Glutamatergic neuron (in vitro differentiated cells): ENCODE measurements at regions not wholly inside any gene's neighbourhood (a gene's known extent, or its start where the extent isn't known, plus 50 kb on each side); places are given as distances from the start of the nearest gene placed in this dataset.

ENCODE experiments used
- DNase-seq: peaks from one replicate; pipeline ENCODE4 v3.0.0; 2022
- H3K27ac Mint-ChIP-seq: one replicate; pipeline ENCODE4 v1.8.0; 2020; ENCODE audit warnings: mild to moderate bottlenecking, mixed read lengths, inconsistent platforms; ENCODE audit not compliant: unreplicated experiment
- H3K27me3 Mint-ChIP-seq: one replicate; pipeline ENCODE4 v1.8.0; 2020; ENCODE audit warnings: mild to moderate bottlenecking, moderate library complexity, mixed read lengths, inconsistent platforms; ENCODE audit not compliant: unreplicated experiment
- H3K36me3 Mint-ChIP-seq: one replicate; pipeline ENCODE4 v1.8.0; 2020; ENCODE audit warnings: mild to moderate bottlenecking, mixed read lengths, inconsistent platforms; ENCODE audit not compliant: unreplicated experiment
- H3K4me1 Mint-ChIP-seq: one replicate; pipeline ENCODE4 v1.8.0; 2020; ENCODE audit warnings: mild to moderate bottlenecking, low read depth, mixed read lengths, inconsistent platforms; ENCODE audit not compliant: unreplicated experiment
- H3K4me3 Mint-ChIP-seq: one replicate; pipeline ENCODE4 v1.8.0; 2020; ENCODE audit warnings: mild to moderate bottlenecking, mixed read lengths, inconsistent platforms; ENCODE audit not compliant: unreplicated experiment
- H3K9me3 Mint-ChIP-seq: one replicate; pipeline ENCODE4 v1.8.0; 2020; ENCODE audit warnings: mild to moderate bottlenecking, moderate library complexity, mixed read lengths, inconsistent platforms; ENCODE audit not compliant: unreplicated experiment
- CTCF ChIP-seq: fragments of 200-600 bp; sonication (generic); IDR thresholded peaks from one replicate; pipeline ENCODE4 v1.5.0; 2021; ENCODE audit not compliant: partially characterized antibody, unreplicated experiment

GRCh38 chr10:36629476-36629875 lies 495.9 kb upstream of the ANKRD30A start:
- Mint-ChIP-seq H3K4me3 (no peak overlapping the region), H3K9me3 (no peaks in the 10 kb centered on the region), H3K36me3 (peaks cover 4% of the 10 kb centered on the region), H3K4me1 (no peaks in the 10 kb centered on the region), H3K27ac (no peak overlapping the region), H3K27me3 (peaks cover 3% of the 10 kb centered on the region)
- DNase-seq = no peak
- TF ChIP-seq CTCF = no peak

GRCh38 chr10:36624551-36625100 lies 500.8 kb upstream of the ANKRD30A start:
- Mint-ChIP-seq H3K4me1 (no peaks in the 10 kb centered on the region), H3K27me3 (peaks cover 3% of the 10 kb centered on the region), H3K4me3 (no peak overlapping the region), H3K9me3 (no peaks in the 10 kb centered on the region), H3K36me3 (peaks cover 6% of the 10 kb centered on the region), H3K27ac (no peak overlapping the region)
- TF ChIP-seq CTCF = no peak
- no peak for DNase-seq

GRCh38 chr10:36621346-36621745 lies 504.1 kb upstream of the ANKRD30A start:
- no peaks in the 10 kb centered on the region for H3K9me3 Mint-ChIP-seq
- no peaks in the 10 kb centered on the region for H3K27me3 Mint-ChIP-seq
- H3K4me3 Mint-ChIP-seq = no peak overlapping the region
- H3K36me3 Mint-ChIP-seq = peaks cover 6% of the 10 kb centered on the region
- no peak overlapping the region for H3K27ac Mint-ChIP-seq
- TF ChIP-seq CTCF = no peak
- DNase-seq = no peak
- H3K4me1 Mint-ChIP-seq = no peaks in the 10 kb centered on the region

GRCh38 chr10:36612436-36612835 lies 513.0 kb upstream of the ANKRD30A start:
- Mint-ChIP-seq H3K36me3 (no peaks in the 10 kb centered on the region), H3K27ac (peak overlapping the region; percentile 52), H3K9me3 (no peaks in the 10 kb centered on the region), H3K27me3 (peaks cover 4% of the 10 kb centered on the region), H3K4me1 (peaks cover 17% of the 10 kb centered on the region), H3K4me3 (no peak overlapping the region)
- DNase-seq = no peak
- TF ChIP-seq CTCF = no peak

GRCh38 chr10:36608866-36609265 lies 516.5 kb upstream of the ANKRD30A start:
- DNase-seq = no peak
- Mint-ChIP-seq H3K27me3 (peaks cover 4% of the 10 kb centered on the region), H3K4me1 (peaks cover 16% of the 10 kb centered on the region), H3K36me3 (no peaks in the 10 kb centered on the region), H3K4me3 (no peak overlapping the region), H3K27ac (no peak overlapping the region), H3K9me3 (no peaks in the 10 kb centered on the region)
- no peak for TF ChIP-seq CTCF
